Osteoblast (primary cell): ENCODE measurements at regions not wholly inside any gene's neighbourhood (a gene's known extent, or its start where the extent isn't known, plus 50 kb on each side); places are given as distances from the start of the nearest gene placed in this dataset.

ENCODE experiments used
- DNase-seq: peaks from one replicate; pipeline ENCODE4 v3.0.0; 2011; ENCODE audit warnings: low spot score, mixed read lengths; ENCODE audit not compliant: insufficient read length; ENCODE audit errors: missing footprints
- H2AFZ ChIP-seq: 2 replicates; pipeline ENCODE4 v1.6.0; 2011; ENCODE audit warnings: mild to moderate bottlenecking, low read length
- H3K27ac ChIP-seq: 2 replicates; pipeline ENCODE4 v1.5.1; 2011; ENCODE audit warnings: mild to moderate bottlenecking, low read depth, low read length, moderate library complexity
- H3K27me3 ChIP-seq: 2 replicates; pipeline ENCODE4 v1.6.0; 2012; ENCODE audit warnings: mild to moderate bottlenecking, control low read depth, inconsistent platforms, low read length, moderate library complexity; ENCODE audit not compliant: insufficient read depth
- H3K36me3 ChIP-seq: 2 replicates; pipeline ENCODE4 v1.5.1; 2011; ENCODE audit warnings: mild to moderate bottlenecking, low read length, control low read depth, moderate library complexity; ENCODE audit not compliant: insufficient read depth
- H3K4me1 ChIP-seq: 2 replicates; pipeline ENCODE4 v1.5.1; 2011; ENCODE audit warnings: mild to moderate bottlenecking, low read length, control low read depth, moderate library complexity; ENCODE audit not compliant: insufficient read depth
- H3K4me2 ChIP-seq: 2 replicates; pipeline ENCODE4 v1.6.0; 2011; ENCODE audit warnings: mild to moderate bottlenecking, low read length; ENCODE audit not compliant: insufficient read depth
- H3K4me3 ChIP-seq: fragments of 200-600 bp; sonication (generic); 3 replicates; pipeline ENCODE4 v1.5.1; 2012; ENCODE audit warnings: mild to moderate bottlenecking, low read length, inconsistent platforms; ENCODE audit not compliant: insufficient read depth
- H3K79me2 ChIP-seq: 2 replicates; pipeline ENCODE4 v1.6.0; 2012; ENCODE audit warnings: mild to moderate bottlenecking, low read length, control low read depth, inconsistent platforms; ENCODE audit not compliant: insufficient read depth
- H3K9me3 ChIP-seq: 2 replicates; pipeline ENCODE4 v1.5.1; 2011; ENCODE audit warnings: low read depth, low read length, control low read depth
- H4K20me1 ChIP-seq: 2 replicates; pipeline ENCODE4 v1.6.0; 2012; ENCODE audit warnings: mild to moderate bottlenecking, low read length, control low read depth; ENCODE audit not compliant: insufficient read depth
- TF ChIP-seq, protein P1 (sequence below): IDR thresholded peaks from 2 replicates; pipeline ENCODE4 v1.5.1; 2011; ENCODE audit warnings: mild to moderate bottlenecking, low read depth, low read length, moderate library complexity; ENCODE audit errors: extremely low read depth

DNA sequence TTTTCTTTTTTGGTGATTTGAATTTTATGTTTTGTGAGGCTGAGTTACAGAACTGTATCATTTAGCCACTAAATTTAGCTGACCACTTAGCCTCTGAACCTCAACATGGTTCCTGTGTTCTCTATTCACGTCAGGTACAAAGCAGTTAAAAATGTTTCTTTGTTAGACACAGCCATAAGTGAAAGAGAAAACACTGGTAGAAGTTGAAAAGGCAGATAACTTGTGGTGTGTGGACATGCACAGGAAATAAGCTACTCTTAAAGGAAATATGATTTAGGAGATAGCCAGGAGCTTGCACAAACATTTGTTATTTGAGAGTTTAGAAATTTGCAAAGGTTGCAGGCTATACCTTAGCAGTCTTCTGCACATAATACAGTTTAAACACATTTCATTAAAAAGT, 171.0 kb upstream of the RPS6KA3 start:
- H3K4me2 ChIP-seq: no peak overlapping the region
- H3K27me3 ChIP-seq: no peaks in the 10 kb centered on the region
- DNase-seq: no peak
- no peaks in the 10 kb centered on the region for H4K20me1 ChIP-seq
- H3K4me3 ChIP-seq: no peak overlapping the region
- H3K79me2 ChIP-seq: no peaks in the 10 kb centered on the region
- no peaks in the 10 kb centered on the region for H3K36me3 ChIP-seq
- no peak overlapping the region for H2AFZ ChIP-seq
- TF ChIP-seq, protein P1, sequence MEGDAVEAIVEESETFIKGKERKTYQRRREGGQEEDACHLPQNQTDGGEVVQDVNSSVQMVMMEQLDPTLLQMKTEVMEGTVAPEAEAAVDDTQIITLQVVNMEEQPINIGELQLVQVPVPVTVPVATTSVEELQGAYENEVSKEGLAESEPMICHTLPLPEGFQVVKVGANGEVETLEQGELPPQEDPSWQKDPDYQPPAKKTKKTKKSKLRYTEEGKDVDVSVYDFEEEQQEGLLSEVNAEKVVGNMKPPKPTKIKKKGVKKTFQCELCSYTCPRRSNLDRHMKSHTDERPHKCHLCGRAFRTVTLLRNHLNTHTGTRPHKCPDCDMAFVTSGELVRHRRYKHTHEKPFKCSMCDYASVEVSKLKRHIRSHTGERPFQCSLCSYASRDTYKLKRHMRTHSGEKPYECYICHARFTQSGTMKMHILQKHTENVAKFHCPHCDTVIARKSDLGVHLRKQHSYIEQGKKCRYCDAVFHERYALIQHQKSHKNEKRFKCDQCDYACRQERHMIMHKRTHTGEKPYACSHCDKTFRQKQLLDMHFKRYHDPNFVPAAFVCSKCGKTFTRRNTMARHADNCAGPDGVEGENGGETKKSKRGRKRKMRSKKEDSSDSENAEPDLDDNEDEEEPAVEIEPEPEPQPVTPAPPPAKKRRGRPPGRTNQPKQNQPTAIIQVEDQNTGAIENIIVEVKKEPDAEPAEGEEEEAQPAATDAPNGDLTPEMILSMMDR: no peak
- H3K9me3 ChIP-seq: no peaks in the 10 kb centered on the region
- no peak overlapping the region for H3K27ac ChIP-seq
- no peaks in the 10 kb centered on the region for H3K4me1 ChIP-seq

DNA sequence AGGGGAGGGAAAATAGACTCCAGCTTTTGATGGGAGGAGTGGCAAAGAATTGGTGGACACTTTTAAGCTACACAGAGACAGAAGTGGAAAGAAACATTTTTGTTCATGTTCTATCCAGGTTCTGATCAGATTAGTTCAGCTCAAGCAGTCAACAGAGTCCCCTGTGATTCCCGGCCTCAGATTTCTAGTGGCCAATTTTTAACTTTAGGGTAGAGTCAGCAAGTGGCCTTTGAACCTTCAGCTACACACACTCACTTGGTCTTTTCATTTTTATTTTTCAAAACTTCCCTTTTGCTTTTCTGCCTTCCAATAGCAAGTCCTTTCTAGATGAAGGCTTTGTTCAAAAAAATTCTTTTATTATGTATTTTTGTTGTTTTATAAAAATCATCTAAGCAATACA, 169.2 kb upstream of the RPS6KA3 start:
- H3K27me3 ChIP-seq: no peaks in the 10 kb centered on the region
- no peak for DNase-seq
- H3K4me3 ChIP-seq: no peak overlapping the region
- no peak overlapping the region for H3K4me2 ChIP-seq
- H3K27ac ChIP-seq: no peak overlapping the region
- H4K20me1 ChIP-seq: no peaks in the 10 kb centered on the region
- TF ChIP-seq, protein P1: no peak
- no peak overlapping the region for H2AFZ ChIP-seq
- H3K36me3 ChIP-seq: no peaks in the 10 kb centered on the region
- no peaks in the 10 kb centered on the region for H3K79me2 ChIP-seq
- H3K9me3 ChIP-seq: no peaks in the 10 kb centered on the region
- H3K4me1 ChIP-seq: peaks cover 4% of the 10 kb centered on the region

DNA sequence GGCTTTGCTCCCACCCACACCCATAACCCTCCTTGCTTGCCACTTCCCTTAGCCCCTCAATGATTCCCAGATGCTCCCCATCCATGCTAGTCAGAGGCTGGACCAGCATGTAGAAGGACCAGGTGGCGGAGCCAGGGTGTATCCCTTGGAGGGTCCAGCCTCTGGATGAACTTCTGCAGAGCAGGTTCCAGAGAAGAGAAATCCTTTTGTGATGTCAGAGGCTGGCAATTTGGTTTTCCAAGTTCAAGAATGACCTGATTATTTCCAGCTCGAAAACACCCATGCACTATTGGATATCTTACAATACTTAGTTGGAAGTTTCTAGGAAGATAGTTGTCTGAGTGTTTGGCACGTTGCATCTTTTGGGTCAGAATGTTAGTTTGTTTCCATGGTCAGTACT, 168.3 kb upstream of the RPS6KA3 start:
- no peaks in the 10 kb centered on the region for H3K36me3 ChIP-seq
- H3K27ac ChIP-seq: no peak overlapping the region
- peaks cover 4% of the 10 kb centered on the region for H3K4me1 ChIP-seq
- H3K79me2 ChIP-seq: no peaks in the 10 kb centered on the region
- DNase-seq: no peak
- no peak overlapping the region for H3K4me2 ChIP-seq
- H3K9me3 ChIP-seq: no peaks in the 10 kb centered on the region
- TF ChIP-seq, protein P1: no peak
- H4K20me1 ChIP-seq: no peaks in the 10 kb centered on the region
- H2AFZ ChIP-seq: no peak overlapping the region
- H3K27me3 ChIP-seq: no peaks in the 10 kb centered on the region
- no peak overlapping the region for H3K4me3 ChIP-seq

DNA sequence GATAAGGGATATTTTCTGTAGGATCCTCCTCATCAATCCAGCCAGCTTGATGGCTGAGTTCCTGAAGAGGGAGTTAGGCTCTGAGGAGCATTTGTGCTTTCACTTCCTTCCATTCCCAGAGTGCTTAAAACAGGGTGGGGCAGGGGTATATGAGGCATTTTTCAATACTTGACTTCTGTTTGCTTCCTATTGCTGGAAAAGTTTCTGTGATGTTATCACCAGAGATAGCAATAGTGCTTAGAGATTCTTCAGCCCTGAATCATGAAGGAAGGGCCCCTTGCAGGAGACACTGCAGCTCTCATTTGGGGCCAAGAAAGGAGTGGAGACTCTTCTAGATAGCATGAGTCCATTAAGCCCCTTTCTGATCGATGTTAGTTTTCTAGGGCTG, 166.7 kb upstream of the RPS6KA3 start:
- no peaks in the 10 kb centered on the region for H4K20me1 ChIP-seq
- no peak overlapping the region for H2AFZ ChIP-seq
- no peak for DNase-seq
- no peaks in the 10 kb centered on the region for H3K79me2 ChIP-seq
- H3K36me3 ChIP-seq: no peaks in the 10 kb centered on the region
- H3K9me3 ChIP-seq: no peaks in the 10 kb centered on the region
- TF ChIP-seq, protein P1: no peak
- H3K4me1 ChIP-seq: peaks cover 4% of the 10 kb centered on the region
- no peak overlapping the region for H3K4me2 ChIP-seq
- H3K27me3 ChIP-seq: no peaks in the 10 kb centered on the region
- no peak overlapping the region for H3K27ac ChIP-seq
- H3K4me3 ChIP-seq: no peak overlapping the region
